ENCODE measurements at regions not wholly inside any gene's neighbourhood (a gene's known extent, or its start where the extent isn't known, plus 50 kb on each side); places are given as distances from the start of the nearest gene placed in this dataset.

GRCh38 chr2:37838541-37839167 lies 86.4 kb upstream of the RMDN2 start:
- TF ChIP-seq TAF1 (IDR thresholded peaks at IDR 0.05; ENCODE audit: low read depth, low read length) (no peak), POLR2A (IDR thresholded peaks at IDR 0.05; ENCODE audit: low read depth, low read length) (no peak)

Data from GM12891 (cell line).